ENCODE measurements at regions not wholly inside any gene's neighbourhood (a gene's known extent, or its start where the extent isn't known, plus 50 kb on each side); places are given as distances from the start of the nearest gene placed in this dataset.
"Not testable (repeated sequence)": the region's sequence is repeated elsewhere in the genome, so short reads cannot be mapped to it uniquely, and the experiment has no call there.

- DNase-seq (ENCODE audit: low read depth, low spot score): no peak
Measured at GRCh38 chr6:166724576-166724975, 97.5 kb upstream of the RPS6KA2 start.

DNA sequence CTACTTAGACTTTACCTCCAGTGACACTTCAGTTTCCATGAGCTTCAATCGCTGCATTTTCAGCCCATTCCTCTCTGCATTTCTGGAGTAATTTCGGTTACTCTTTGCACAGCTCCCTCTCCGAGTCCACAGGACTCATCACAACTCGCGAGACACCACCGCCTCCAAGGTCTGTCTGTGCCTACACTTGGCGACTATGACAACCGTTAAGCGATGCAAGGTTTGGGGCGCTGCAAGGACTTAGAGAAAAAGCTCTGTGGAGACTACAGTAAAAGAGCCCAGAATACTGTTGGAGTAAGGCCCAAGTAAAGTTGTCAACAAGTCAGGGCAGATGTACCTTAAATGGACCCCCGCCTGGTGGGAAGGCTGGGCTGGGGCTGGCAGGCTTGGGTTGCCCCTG is 95.7 kb upstream of the RPS6KA2 start:
- no peak for DNase-seq (ENCODE audit: low read depth, low spot score)

DNA sequence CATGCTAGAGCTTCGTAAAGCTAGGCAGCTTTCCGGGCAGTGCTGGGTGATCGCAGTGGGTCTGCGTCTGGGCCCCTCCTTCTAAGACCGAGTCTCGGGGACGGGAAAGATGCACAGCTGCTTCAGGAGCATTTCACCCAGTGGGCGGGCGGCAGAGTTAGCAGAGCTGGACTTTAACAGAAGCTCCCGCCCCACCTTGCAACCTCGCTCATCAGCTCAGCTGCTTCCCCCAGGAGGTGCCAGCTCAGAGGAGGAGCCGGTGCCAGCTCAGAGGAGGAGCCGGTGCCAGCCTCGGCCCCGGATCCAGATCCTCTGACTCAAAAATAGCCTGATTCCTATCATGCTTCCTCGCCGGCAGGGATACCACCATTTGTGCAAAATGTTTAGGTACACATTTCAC is 94.5 kb upstream of the RPS6KA2 start:
- no peak for DNase-seq (ENCODE audit: low read depth, low spot score)

DNA sequence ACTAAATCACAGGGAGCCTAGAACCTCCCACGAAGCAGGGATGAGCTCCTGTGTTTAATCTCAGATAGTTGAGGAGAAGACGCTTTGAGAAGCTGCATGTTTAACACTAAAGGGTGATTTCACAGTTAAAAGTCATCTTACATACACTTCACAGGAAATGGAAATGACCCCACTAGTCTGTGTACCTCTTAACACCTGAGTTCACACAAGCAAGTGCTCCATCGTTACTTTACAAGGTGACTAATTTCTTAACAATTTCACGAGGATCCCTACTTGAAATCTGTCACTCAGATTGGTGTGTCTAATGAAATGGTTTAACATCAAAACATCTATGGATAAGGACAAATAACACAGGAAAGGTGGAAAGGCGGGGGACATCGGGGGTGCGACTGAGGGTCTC is 93.8 kb upstream of the RPS6KA2 start:
- no peak for DNase-seq (ENCODE audit: low read depth, low spot score)

GRCh38 chr6:166719019-166719418 is 92.0 kb upstream of the RPS6KA2 start:
- DNase-seq (ENCODE audit: low read depth, low spot score): no peak

DNA sequence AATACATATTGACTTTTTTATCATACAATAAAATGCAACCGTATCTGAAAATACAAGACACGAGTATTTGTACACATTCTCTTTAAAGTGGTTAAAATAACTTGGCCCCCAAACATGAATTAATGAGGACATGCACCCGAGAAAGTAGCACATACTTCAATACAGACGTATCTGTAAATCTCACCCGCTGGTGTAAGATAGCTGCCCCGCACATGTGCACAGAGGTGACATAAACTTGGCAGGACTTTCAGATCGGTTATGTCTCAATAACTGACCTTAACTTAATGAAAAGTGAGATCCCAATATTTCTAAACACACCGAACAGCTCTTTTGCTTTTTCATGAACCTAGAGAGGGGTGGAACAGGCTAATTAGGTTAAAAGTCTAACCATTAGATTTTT is 91.5 kb upstream of the RPS6KA2 start:
- no peak for DNase-seq (ENCODE audit: low read depth, low spot score)

- DNase-seq (ENCODE audit: low read depth, low spot score): no peak
Measured at GRCh38 chr6:166716910-166717617, 90.0 kb upstream of the RPS6KA2 start.

DNA sequence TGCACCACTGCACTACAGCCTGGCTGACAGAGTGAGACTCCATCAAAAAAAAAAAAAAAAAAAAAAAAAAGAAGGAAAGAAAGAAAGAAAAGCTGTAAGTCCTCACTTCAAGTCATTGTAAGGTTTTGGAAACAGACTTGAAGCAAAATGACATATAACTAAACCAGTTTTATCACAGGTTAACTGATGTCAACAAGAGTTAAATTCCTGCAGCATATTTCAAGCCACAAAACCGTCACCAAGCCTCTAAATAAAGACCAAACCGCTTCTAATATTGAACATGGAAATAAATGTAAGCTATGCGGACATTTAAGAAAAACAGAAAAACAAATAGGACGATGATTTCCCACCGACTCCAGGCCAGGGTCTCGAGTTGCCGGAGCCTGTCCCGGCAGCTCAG is 88.9 kb upstream of the RPS6KA2 start:
- DNase-seq (ENCODE audit: low read depth, low spot score): no peak

DNA sequence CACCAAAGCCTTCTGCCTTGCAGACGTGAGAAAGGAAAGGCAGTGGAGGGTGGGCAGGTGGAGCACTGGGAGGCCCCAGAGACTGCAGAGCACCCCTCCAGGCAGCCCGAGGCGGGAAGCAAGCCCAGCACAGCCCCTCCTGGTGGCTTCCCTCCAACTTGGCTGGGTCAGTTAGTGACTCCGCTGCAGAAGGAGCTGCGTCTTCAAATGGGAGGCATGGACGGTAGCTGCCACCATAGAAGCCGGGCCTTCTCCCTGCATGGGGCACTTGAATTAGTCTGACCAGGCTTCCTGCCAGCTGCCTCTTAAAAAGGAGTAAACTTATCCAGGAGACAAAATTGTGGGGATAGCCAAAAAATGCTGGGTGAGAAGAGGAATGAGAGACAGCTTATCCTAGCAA is 88.0 kb upstream of the RPS6KA2 start:
- DNase-seq (ENCODE audit: low read depth, low spot score): no peak

DNA sequence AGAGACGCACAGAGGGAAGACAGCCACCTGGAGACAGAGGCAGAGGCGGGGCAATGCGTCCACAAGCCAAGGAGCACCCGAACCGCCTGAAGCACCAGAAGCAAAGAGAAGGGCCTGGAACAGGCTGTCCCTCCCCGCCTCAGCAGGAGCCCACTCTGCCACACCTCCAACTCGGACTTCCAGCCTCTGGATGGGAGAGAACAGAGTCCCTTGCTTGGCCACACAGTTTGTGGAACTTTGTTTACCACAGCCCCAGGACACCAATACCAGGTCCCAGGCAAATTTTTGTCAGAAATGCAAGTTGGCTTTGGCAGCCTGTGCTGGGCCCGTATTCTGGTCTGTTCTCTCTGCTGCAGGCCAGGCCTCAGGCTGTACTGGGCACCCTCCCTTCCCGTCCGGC is 87.5 kb upstream of the RPS6KA2 start:
- no peak for DNase-seq (ENCODE audit: low read depth, low spot score)

- DNase-seq (ENCODE audit: low read depth, low spot score): no peak
Measured at GRCh38 chr6:166714187-166714510, 87.1 kb upstream of the RPS6KA2 start.

DNA sequence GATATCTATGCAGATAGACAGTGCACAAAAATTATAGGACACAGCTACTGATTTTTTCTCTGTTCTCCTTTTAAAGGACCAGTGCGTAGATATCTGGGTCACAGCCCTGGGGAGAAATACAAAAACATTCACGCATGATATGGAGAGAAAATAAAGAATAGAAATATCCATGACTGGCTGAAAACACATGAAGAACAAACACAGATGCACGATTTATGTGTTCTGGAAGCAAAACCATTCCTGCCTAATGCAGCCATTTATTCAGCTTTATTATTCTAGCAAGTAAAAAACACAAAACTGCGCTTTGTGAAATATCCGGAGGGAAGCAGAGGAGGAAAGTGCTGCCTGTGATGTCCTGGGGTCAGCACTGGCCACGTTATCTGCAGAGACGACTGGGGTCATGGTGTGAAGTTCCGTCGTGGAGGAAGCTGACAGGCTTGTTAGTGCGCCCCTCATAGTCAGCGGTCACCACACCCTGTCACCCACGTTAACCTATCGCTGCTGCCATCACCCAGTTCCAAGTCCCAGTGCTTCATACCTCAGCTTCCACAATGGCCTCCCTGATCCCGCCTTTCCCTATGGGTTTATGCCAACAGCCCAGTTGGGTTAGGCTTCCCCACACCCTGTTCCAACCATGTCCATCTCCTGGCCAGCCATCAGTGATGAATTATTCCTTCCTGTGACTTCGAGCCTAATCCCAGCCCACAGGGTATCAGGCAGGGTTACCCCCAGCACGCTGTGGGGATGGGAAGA is 86.6 kb upstream of the RPS6KA2 start:
- no peak for DNase-seq (ENCODE audit: low read depth, low spot score)

- DNase-seq (ENCODE audit: low read depth, low spot score): no peak
Measured at GRCh38 chr6:166712286-166713228, 85.5 kb upstream of the RPS6KA2 start.

DNA sequence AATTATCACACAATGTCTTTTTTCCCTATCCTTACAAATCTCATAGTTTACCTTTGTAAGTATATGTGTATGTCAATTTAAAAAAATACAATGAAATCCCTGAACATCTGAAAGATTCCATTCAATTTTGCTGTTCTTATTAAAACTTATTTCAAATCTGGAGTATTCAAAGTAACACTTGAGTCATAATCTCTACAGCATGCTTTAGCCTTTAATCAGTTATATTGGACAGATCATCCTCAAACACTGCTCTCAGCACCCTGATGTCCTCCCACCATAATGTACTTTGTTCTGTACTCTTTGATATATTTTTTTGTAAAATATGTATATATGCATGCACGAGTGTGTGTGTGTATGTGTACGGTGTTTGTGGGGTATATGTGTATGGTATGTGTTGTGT is 83.0 kb upstream of the RPS6KA2 start:
- DNase-seq (ENCODE audit: low read depth, low spot score): no peak

GRCh38 chr6:166708460-166708859 is 81.4 kb upstream of the RPS6KA2 start:
- no peak for DNase-seq (ENCODE audit: low read depth, low spot score)

GRCh38 chr6:166707045-166707444 is 80.0 kb upstream of the RPS6KA2 start:
- no peak for DNase-seq (ENCODE audit: low read depth, low spot score)

- no peak for DNase-seq (ENCODE audit: low read depth, low spot score)
Measured at GRCh38 chr6:166705069-166705468, 78.0 kb upstream of the RPS6KA2 start.

GRCh38 chr6:166704171-166704570 is 77.1 kb upstream of the RPS6KA2 start:
- no peak for DNase-seq (ENCODE audit: low read depth, low spot score)

DNA sequence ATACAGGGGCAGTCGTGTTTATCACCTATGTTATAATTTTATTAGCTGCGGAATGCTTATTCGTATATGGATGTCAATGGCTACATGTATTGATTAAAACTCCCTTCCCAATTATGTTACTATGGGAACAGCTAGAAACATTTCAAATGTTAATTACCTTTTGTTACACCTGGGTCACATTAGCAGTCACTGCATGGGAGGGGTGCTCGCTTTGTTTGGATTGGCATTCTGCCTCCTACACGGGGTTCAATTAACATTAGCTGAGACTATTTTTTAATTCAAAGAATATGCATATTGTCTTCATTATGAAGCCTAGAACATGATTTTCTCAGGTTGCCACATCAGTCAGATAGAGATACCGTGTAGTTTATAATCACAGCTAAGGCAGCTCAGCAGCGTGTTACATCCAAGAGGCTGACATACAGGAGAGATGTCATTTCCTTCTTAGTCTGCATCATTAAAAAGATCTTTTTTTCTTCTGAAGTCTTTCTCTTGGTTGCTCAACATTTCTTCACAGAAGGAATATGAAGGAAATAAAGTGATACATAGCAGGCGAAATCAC is 76.2 kb upstream of the RPS6KA2 start:
- no peak for DNase-seq (ENCODE audit: low read depth, low spot score)

DNA sequence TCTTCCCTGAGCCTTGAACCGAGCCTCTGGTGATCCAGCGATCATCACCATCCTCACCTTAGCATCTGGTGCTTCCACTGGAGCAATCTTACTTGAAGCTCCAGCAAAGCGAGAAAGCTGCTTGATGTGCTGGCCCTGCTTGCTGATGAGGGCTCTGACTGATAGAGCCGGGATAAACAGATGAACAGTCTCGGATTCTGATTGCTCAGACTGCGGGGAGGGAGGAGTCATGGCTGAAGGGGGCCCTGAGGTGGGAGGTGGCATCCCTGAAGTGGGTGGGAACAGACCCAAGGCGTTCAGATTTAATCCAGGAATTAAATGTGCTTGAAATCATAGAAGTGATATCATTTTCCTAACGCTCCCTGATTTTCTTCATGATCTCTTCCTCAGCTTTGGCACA is 74.4 kb upstream of the RPS6KA2 start:
- DNase-seq (ENCODE audit: low read depth, low spot score): not testable (repeated sequence)

DNA sequence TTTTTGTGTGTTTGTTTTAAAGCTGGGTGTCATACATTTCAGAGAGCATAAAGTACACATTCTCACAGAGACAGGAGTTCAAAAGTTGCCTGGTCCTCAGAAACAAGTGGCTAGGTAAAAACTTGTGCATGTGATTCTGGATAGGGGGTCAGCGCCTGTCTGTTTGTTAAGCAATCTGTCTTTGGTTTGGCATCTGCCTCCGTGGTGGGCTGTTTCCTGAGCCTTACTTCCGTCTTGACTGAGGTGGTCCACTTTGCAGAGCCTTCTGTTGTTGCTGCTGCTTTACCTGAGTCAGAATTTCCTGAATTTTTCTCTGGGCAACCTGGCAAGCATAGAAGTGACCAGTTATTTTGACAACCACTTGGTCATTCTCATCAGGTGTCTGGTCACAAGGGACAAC is 73.8 kb upstream of the RPS6KA2 start:
- not testable (repeated sequence) for DNase-seq (ENCODE audit: low read depth, low spot score)

DNA sequence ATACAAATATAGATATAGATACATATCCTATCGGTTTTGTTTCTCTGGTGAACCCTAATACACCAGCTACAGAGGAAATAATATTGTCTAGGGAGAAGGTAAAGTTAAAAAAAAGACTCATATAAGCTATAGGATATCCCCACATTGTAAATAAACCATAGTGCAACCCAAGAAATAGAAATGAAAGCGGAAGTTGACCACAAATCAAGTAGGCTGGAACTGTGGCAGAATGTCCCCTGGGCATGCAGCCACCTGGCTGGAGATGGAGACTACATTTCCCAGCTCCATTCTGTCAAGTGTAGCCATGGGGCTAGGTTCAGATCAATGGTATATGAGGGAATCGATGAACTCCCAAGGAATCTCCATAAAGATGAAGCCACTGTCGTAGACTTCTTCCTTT is 70.1 kb upstream of the RPS6KA2 start:
- no peak for DNase-seq (ENCODE audit: low read depth, low spot score)
